Trophoblast cell (in vitro differentiated cells and primary cell): ENCODE measurements at regions not wholly inside any gene's neighbourhood (a gene's known extent, or its start where the extent isn't known, plus 50 kb on each side); places are given as distances from the start of the nearest gene placed in this dataset.
A peak's percentile ranks its signal among the peaks of the same experiment; 100 is the strongest.

Source experiments
- DNase-seq, 2 donors: peaks; one replicate each; pipeline ENCODE4 v3.0.0-alpha.2; 2016
- H2AFZ ChIP-seq: 2 replicates; pipeline ENCODE4 v1.6.1; 2013; ENCODE audit warnings: low read length, moderate library complexity, mild to moderate bottlenecking; ENCODE audit not compliant: insufficient read depth, poor library complexity
- H2AK5ac ChIP-seq: 2 replicates; pipeline ENCODE4 v1.6.1; 2013; ENCODE audit warnings: mild to moderate bottlenecking, low read length
- H2BK120ac ChIP-seq: 2 replicates; pipeline ENCODE4 v1.6.1; 2013; ENCODE audit warnings: low read length, mild to moderate bottlenecking, moderate library complexity; ENCODE audit not compliant: insufficient read depth, poor library complexity
- H2BK12ac ChIP-seq: 2 replicates; pipeline ENCODE4 v1.6.1; 2013; ENCODE audit warnings: mild to moderate bottlenecking, low read length, moderate library complexity
- H2BK5ac ChIP-seq: 2 replicates; pipeline ENCODE4 v1.6.1; 2013; ENCODE audit warnings: low read length, low read depth, moderate library complexity, mild to moderate bottlenecking; ENCODE audit not compliant: poor library complexity
- H3K14ac ChIP-seq: 2 replicates; pipeline ENCODE4 v1.6.1; 2013; ENCODE audit warnings: mild to moderate bottlenecking, low read length
- H3K18ac ChIP-seq: 2 replicates; pipeline ENCODE4 v1.6.1; 2013; ENCODE audit warnings: mild to moderate bottlenecking, low read length
- H3K23ac ChIP-seq: 2 replicates; pipeline ENCODE4 v1.6.1; 2013; ENCODE audit warnings: low read length
- H3K27ac ChIP-seq: 2 replicates; pipeline ENCODE4 v1.5.1; 2013; ENCODE audit warnings: low read depth, mild to moderate bottlenecking, inconsistent platforms, low read length, moderate library complexity
- H3K27me3 ChIP-seq: 2 replicates; pipeline ENCODE4 v1.6.1; 2013; ENCODE audit warnings: inconsistent platforms, mild to moderate bottlenecking, low read length, moderate library complexity; ENCODE audit not compliant: insufficient read depth
- H3K36me3 ChIP-seq, 2 experiments: 1 replicate in 1 of 2; 2 replicates in 1 of 2; pipeline ENCODE4 v1.6.1; 2013; ENCODE audit warnings: low read length in 2 of 2, mild to moderate bottlenecking in 2 of 2, moderate library complexity in 1 of 2; ENCODE audit not compliant: insufficient read depth in 2 of 2, control insufficient read depth in 1 of 2
- H3K4ac ChIP-seq: 2 replicates; pipeline ENCODE4 v1.6.1; 2013; ENCODE audit warnings: low read depth, mild to moderate bottlenecking, low read length, moderate library complexity
- H3K4me1 ChIP-seq, 2 experiments: 1 replicate in 1 of 2; 2 replicates in 1 of 2; pipeline ENCODE4 v1.6.1; 2013; ENCODE audit warnings: low read length in 2 of 2, mild to moderate bottlenecking in 2 of 2, moderate library complexity in 1 of 2; ENCODE audit not compliant: insufficient read depth in 2 of 2, control insufficient read depth in 1 of 2
- H3K4me2 ChIP-seq: 2 replicates; pipeline ENCODE4 v1.6.1; 2013; ENCODE audit warnings: inconsistent platforms, mild to moderate bottlenecking, low read length, moderate library complexity
- H3K4me3 ChIP-seq: 2 replicates; pipeline ENCODE4 v1.5.1; 2013; ENCODE audit warnings: mild to moderate bottlenecking, low read depth, low read length, inconsistent platforms
- H3K79me1 ChIP-seq: one replicate; pipeline ENCODE4 v1.6.1; 2013; ENCODE audit warnings: low read length
- H3K79me2 ChIP-seq: 2 replicates; pipeline ENCODE4 v1.6.1; 2013; ENCODE audit warnings: low read length, mild to moderate bottlenecking; ENCODE audit not compliant: control insufficient read depth, insufficient read depth, poor library complexity
- H3K9ac ChIP-seq: 2 replicates; pipeline ENCODE4 v1.6.1; 2013; ENCODE audit warnings: mild to moderate bottlenecking, low read length
- H3K9me3 ChIP-seq: 2 replicates; pipeline ENCODE4 v1.6.1; 2013; ENCODE audit warnings: low read depth, mild to moderate bottlenecking, control low read depth, inconsistent platforms, low read length; ENCODE audit not compliant: insufficient read depth
- H4K12ac ChIP-seq: 2 replicates; pipeline ENCODE4 v1.6.1; 2013; ENCODE audit warnings: low read depth, mild to moderate bottlenecking, low read length, moderate library complexity
- H4K8ac ChIP-seq: 2 replicates; pipeline ENCODE4 v1.6.1; 2013; ENCODE audit warnings: low read depth, mild to moderate bottlenecking, low read length, moderate library complexity
- H4K91ac ChIP-seq: one replicate; pipeline ENCODE4 v1.6.1; 2013; ENCODE audit warnings: low read depth, mild to moderate bottlenecking, low read length, moderate library complexity
- WGBS: extraction: QIAGEN DNeasy Blood & Tissue Kit; methylation state at CpG from one replicate; pipeline ENCODE4 v1.1.7; 2013; ENCODE audit warnings: missing lambda C conversion rate; ENCODE audit not compliant: insufficient read length, insufficient coverage; ENCODE audit errors: extremely low coverage; 5-methylcytosine and 5-hydroxymethylcytosine counted together

DNA sequence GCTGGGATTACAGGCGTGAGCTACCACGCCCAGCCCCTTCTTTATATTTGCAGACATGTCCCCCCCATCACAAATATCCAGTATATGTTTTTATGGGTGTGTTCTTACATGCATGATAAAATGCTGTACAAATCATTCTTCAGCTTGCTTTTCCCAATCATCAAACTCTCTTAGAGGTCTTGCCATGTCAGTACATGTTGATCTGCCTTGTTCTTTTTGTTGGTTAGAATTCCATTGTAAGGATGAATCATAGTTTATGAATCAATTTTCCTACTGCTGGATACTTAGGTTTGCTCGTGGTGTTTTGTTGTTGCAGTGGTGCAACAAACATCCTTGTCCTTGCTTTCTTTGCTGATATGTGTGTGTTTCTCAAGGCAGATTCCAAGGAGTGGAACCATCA is 79.9 kb upstream of the NEURL1B start:
- no peaks in the 10 kb centered on the region for H3K36me3 ChIP-seq
- no peak overlapping the region for H2AFZ ChIP-seq
- H3K79me2 ChIP-seq: no peaks in the 10 kb centered on the region
- DNase-seq: peak in 1 of 2 donors; percentile 29
- H2BK12ac ChIP-seq: no peak overlapping the region
- H4K91ac ChIP-seq: no peak overlapping the region
- no peak overlapping the region for H3K4me3 ChIP-seq
- no peak overlapping the region for H3K4ac ChIP-seq
- no peak overlapping the region for H3K27ac ChIP-seq
- H3K4me1 ChIP-seq: no peaks in the 10 kb centered on the region
- no peak overlapping the region for H3K23ac ChIP-seq
- H3K9me3 ChIP-seq: no peaks in the 10 kb centered on the region
- H2BK5ac ChIP-seq: no peak overlapping the region
- H2BK120ac ChIP-seq: no peak overlapping the region
- H3K9ac ChIP-seq: no peak overlapping the region
- no peak overlapping the region for H4K12ac ChIP-seq
- no peak overlapping the region for H2AK5ac ChIP-seq
- H3K4me2 ChIP-seq: no peak overlapping the region
- no peak overlapping the region for H4K8ac ChIP-seq
- WGBS: no CpG with 5 or more reads among the region's 3 CpGs
- H3K27me3 ChIP-seq: no peaks in the 10 kb centered on the region
- H3K14ac ChIP-seq: no peak overlapping the region
- no peaks in the 10 kb centered on the region for H3K79me1 ChIP-seq
- H3K18ac ChIP-seq: no peak overlapping the region

DNA sequence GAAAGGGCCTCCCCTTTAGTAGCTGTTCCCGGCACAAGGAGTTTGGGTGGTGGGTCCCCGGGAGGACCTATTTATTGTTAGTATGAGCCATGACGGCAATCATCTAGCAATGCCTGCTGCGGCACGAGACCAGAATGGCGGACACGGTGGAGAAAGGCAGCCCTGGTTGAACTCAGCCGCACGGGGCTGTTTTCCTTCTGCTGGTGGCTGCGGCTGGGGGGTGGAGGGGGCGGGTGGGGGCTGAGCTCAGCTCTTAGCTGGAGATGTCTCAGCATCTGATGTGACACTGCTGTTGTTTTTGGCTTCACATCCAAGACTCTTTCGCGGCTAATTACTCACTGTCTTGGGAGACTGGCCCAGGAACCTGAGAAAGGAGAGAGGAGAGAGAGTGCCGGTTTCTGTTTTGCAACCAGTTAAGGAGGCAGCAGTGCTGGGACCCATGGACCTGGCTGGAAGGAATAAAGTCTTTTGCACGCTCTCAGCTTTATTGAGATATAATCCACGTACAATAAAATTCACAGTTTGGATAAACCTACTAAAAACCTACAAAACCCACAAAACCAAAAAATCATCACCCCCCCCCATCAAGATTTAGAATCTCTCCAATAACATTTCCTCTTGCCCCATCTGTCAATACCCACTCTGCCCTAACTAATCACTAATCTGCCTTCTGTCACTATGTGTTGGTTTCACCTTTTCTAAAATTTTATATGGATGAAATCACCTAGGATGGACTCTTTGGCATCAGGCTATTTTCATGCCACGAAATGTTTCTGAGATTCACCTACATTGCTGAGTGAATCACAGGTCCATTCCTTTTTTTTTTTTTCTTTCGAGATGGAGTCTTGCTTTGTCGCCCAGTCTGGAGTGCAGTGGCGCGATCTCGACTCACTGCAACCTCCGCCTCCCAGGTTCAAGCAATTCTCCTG is 81.8 kb upstream of the NEURL1B start:
- no peak overlapping the region for H3K18ac ChIP-seq
- H4K8ac ChIP-seq: no peak overlapping the region
- H3K27ac ChIP-seq: no peak overlapping the region
- no peaks in the 10 kb centered on the region for H3K27me3 ChIP-seq
- peak; percentile 45 to 87 for DNase-seq
- no peak overlapping the region for H4K12ac ChIP-seq
- no peak overlapping the region for H3K4me3 ChIP-seq
- no peak overlapping the region for H4K91ac ChIP-seq
- H2BK5ac ChIP-seq: no peak overlapping the region
- no peak overlapping the region for H3K14ac ChIP-seq
- no peak overlapping the region for H3K9ac ChIP-seq
- peaks cover 2% of the 10 kb centered on the region for H3K9me3 ChIP-seq
- no peak overlapping the region for H2BK120ac ChIP-seq
- H2AFZ ChIP-seq: no peak overlapping the region
- no CpG with 5 or more reads among the region's 23 CpGs for WGBS
- no peaks in the 10 kb centered on the region for H3K36me3 ChIP-seq
- H3K4me2 ChIP-seq: no peak overlapping the region
- H2BK12ac ChIP-seq: no peak overlapping the region
- no peaks in the 10 kb centered on the region for H3K4me1 ChIP-seq
- no peak overlapping the region for H2AK5ac ChIP-seq
- H3K4ac ChIP-seq: no peak overlapping the region
- no peaks in the 10 kb centered on the region for H3K79me2 ChIP-seq
- no peaks in the 10 kb centered on the region for H3K79me1 ChIP-seq
- H3K23ac ChIP-seq: no peak overlapping the region

GRCh38 chr5:172558076-172558976 is 82.7 kb upstream of the NEURL1B start:
- no peak overlapping the region for H3K14ac ChIP-seq
- no peak overlapping the region for H3K4me3 ChIP-seq
- H2AK5ac ChIP-seq: no peak overlapping the region
- no peak overlapping the region for H3K27ac ChIP-seq
- no peak overlapping the region for H2AFZ ChIP-seq
- H3K79me1 ChIP-seq: no peaks in the 10 kb centered on the region
- no peak overlapping the region for H4K12ac ChIP-seq
- no peak overlapping the region for H2BK120ac ChIP-seq
- H3K4ac ChIP-seq: no peak overlapping the region
- H3K27me3 ChIP-seq: no peaks in the 10 kb centered on the region
- H3K79me2 ChIP-seq: no peaks in the 10 kb centered on the region
- DNase-seq: no peak
- H3K23ac ChIP-seq: no peak overlapping the region
- H4K8ac ChIP-seq: no peak overlapping the region
- H3K36me3 ChIP-seq: no peaks in the 10 kb centered on the region
- H3K4me1 ChIP-seq: no peaks in the 10 kb centered on the region
- H4K91ac ChIP-seq: no peak overlapping the region
- H3K4me2 ChIP-seq: no peak overlapping the region
- H2BK5ac ChIP-seq: no peak overlapping the region
- H2BK12ac ChIP-seq: no peak overlapping the region
- no peak overlapping the region for H3K18ac ChIP-seq
- WGBS: no CpG with 5 or more reads among the region's 17 CpGs
- peaks cover 2% of the 10 kb centered on the region for H3K9me3 ChIP-seq
- H3K9ac ChIP-seq: no peak overlapping the region

GRCh38 chr5:172556971-172557461 is 84.0 kb upstream of the NEURL1B start:
- H3K27ac ChIP-seq: no peak overlapping the region
- no peak overlapping the region for H3K14ac ChIP-seq
- no peak for DNase-seq
- no peaks in the 10 kb centered on the region for H3K79me2 ChIP-seq
- H2BK120ac ChIP-seq: no peak overlapping the region
- no peak overlapping the region for H3K4ac ChIP-seq
- H3K23ac ChIP-seq: no peak overlapping the region
- H3K4me2 ChIP-seq: no peak overlapping the region
- no peak overlapping the region for H4K12ac ChIP-seq
- H4K8ac ChIP-seq: no peak overlapping the region
- H3K79me1 ChIP-seq: no peaks in the 10 kb centered on the region
- H4K91ac ChIP-seq: no peak overlapping the region
- WGBS: no CpG with 5 or more reads among the region's 12 CpGs
- H2AFZ ChIP-seq: no peak overlapping the region
- H3K18ac ChIP-seq: no peak overlapping the region
- H2BK12ac ChIP-seq: no peak overlapping the region
- H3K9ac ChIP-seq: no peak overlapping the region
- H2AK5ac ChIP-seq: no peak overlapping the region
- H2BK5ac ChIP-seq: no peak overlapping the region
- H3K27me3 ChIP-seq: no peaks in the 10 kb centered on the region
- no peaks in the 10 kb centered on the region for H3K4me1 ChIP-seq
- H3K36me3 ChIP-seq: no peaks in the 10 kb centered on the region
- H3K4me3 ChIP-seq: no peak overlapping the region
- peaks cover 2% of the 10 kb centered on the region for H3K9me3 ChIP-seq
